ENCODE measurements at regions not wholly inside any gene's neighbourhood (a gene's known extent, or its start where the extent isn't known, plus 50 kb on each side); places are given as distances from the start of the nearest gene placed in this dataset.

GRCh38 chr6:166057431-166057830 is 110.2 kb downstream of the TBXT start:
- no peak for TF ChIP-seq CTCF (IDR thresholded peaks at IDR 0.05)
- no peak for TF ChIP-seq POLR2A (IDR thresholded peaks at IDR 0.05)
